ENCODE measurements at regions not wholly inside any gene's neighbourhood (a gene's known extent, or its start where the extent isn't known, plus 50 kb on each side); places are given as distances from the start of the nearest gene placed in this dataset.

DNA sequence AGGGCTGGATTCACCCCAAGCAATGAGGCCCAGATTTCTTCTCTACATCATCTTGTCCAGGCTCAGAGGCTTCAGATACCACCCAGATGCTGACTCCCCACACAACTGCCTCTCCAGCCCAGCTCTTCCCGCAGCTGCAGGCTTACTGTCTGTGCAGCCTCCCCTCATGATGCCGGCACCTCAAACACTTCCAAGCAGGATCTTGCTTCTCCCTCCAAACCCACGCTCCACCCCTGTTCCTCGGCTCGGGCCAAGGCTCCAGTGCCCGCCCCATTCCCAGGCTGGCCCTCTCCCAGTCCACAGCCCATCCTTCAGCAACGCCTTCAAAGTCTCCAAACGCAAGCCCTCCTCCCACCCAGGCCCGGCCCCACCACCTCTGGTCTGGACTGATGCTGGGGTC lies 159.2 kb upstream of the LINGO1 start:
- DNase-seq (ENCODE audit: low spot score): no peak

- DNase-seq (ENCODE audit: low spot score): no peak
Measured at GRCh38 chr15:77790481-77790880, 157.8 kb upstream of the LINGO1 start.

DNA sequence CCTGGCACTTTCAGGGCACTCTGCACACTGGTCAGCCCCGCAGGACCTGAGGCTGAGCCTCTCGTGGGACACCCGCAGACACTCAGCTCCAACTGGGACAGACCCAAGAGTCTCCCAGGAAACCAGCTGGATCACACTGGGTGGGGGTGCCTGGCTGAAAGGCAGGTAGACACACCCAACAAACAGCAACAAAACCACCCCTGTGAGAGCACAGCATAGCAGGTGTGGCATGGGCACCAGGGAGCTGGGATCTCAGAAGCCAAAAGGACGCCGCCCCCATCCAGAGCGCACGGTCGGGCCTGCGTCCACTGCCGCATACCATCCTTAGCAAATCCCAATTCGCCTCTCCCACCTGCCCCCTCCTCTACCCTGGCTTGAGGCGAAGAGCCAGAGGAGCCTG lies 154.2 kb upstream of the LINGO1 start:
- DNase-seq (ENCODE audit: low spot score): no peak

- DNase-seq (ENCODE audit: low spot score): no peak
Measured at GRCh38 chr15:77786181-77786890, 153.6 kb upstream of the LINGO1 start.

- DNase-seq (ENCODE audit: low spot score): peak; percentile 59
Measured at GRCh38 chr15:77784361-77785292, 151.9 kb upstream of the LINGO1 start.

- no peak for DNase-seq (ENCODE audit: low spot score)
Measured at GRCh38 chr15:77783636-77784035, 150.9 kb upstream of the LINGO1 start.

DNA sequence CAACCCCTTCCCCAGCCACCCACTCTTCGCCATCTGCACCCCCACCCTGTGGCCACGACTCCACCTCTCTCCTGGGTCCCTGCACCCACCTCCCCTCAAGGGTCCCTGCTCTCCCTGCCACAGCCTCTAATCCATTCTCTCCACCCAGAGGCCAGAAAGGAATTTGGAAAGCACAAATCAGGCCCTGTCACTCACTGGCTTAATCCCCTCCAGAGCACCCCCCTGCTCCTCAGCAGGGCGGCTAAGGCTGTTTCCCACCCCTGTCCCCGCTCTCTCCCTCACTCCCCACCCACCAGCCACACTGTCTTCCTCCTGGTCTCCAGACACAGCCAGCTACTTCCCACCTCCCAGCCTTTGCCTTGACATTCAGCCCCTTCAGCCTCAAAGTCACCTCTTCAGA lies 150.0 kb upstream of the LINGO1 start:
- no peak for DNase-seq (ENCODE audit: low spot score)

GRCh38 chr15:77781946-77782240 lies 149.2 kb upstream of the LINGO1 start:
- no peak for DNase-seq (ENCODE audit: low spot score)

- no peak for DNase-seq (ENCODE audit: low spot score)
Measured at GRCh38 chr15:77781151-77781945, 148.6 kb upstream of the LINGO1 start.

DNA sequence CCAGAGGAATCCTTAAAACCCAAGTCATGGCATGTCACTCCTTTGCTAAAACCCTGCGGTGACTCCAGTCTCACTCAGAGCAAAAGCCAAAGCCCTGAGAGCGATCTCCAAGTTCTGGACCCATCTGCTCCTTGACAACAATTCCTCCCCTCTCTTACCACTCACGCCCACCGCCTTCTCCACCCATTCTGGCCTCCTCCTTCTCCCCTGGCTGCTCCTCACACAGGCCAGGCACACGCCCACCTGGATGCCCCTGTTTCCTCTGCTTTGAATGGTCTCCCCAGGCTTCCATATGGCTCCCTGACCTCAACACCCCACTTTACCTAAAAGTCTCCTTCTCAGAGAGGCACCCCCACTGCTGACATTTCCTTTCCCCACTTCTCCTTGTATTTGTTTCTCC lies 146.1 kb upstream of the LINGO1 start:
- DNase-seq (ENCODE audit: low spot score): no peak

DNA sequence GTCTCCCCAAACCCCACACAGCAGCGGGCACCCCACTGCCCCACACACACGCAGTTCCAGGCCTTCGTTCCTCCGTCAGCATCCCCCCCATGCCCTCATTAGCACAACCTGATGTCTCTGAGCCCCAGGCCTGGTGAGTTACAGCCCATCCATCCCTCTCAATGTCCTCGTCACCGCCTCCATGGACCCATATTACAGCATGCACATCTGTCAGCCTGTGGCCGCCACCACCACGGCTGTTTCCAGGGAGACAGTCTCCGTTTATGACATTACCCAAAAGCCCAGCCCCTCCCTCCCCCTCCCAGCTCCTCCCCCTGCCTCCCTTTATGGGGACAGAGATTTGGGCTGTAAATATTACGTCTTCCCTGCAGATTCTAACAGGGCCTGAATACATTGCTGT lies 143.1 kb upstream of the LINGO1 start:
- no peak for DNase-seq (ENCODE audit: low spot score)

GRCh38 chr15:77775373-77775772 lies 142.7 kb upstream of the LINGO1 start:
- DNase-seq (ENCODE audit: low spot score): no peak

DNA sequence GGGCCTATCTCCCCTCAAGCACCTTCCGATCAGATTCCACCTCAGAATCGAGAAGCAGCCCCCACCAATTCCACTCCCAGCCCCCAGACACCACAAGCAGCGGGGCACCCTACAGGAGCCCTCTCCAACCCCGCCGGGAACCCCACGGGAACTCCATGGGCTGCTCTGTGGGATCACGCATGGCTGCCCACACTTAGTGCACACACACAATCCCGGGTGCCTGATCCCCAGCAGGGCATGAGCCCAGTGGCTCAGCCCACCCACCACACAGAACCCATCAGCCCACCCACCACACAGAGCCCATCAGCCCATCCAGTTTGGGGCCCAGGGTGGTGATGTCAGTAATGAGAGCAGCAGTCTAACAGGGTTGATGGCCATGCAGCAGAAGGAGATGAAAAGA lies 141.6 kb upstream of the LINGO1 start:
- DNase-seq (ENCODE audit: low spot score): no peak

DNA sequence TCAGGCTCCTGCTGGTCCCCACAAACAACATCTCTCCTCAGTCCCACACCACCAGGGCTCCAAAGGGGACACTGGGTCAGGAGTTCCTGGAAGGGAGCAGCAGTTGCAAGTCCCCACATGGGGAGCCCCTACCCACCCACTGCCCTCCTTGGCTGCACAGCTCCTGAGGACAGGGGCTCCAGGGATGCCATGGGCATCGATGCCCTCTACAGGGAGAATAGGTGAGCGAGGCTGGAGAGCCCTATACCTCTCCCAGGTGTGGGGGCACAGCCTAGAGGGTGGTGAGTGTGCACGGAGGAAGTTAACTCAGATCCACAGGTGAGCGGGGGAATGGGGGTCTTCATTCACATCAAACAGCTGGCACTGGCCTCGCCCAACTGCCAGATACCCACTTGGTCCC lies 141.2 kb upstream of the LINGO1 start:
- DNase-seq (ENCODE audit: low spot score): no peak

GRCh38 chr15:77772641-77773402 lies 140.1 kb upstream of the LINGO1 start:
- DNase-seq (ENCODE audit: low spot score): no peak

- DNase-seq (ENCODE audit: low spot score): no peak
Measured at GRCh38 chr15:77771616-77772015, 138.9 kb upstream of the LINGO1 start.

GRCh38 chr15:77769700-77770099 lies 137.0 kb upstream of the LINGO1 start:
- no peak for DNase-seq (ENCODE audit: low spot score)

GRCh38 chr15:77768521-77769078 lies 135.9 kb upstream of the LINGO1 start:
- DNase-seq (ENCODE audit: low spot score): no peak

DNA sequence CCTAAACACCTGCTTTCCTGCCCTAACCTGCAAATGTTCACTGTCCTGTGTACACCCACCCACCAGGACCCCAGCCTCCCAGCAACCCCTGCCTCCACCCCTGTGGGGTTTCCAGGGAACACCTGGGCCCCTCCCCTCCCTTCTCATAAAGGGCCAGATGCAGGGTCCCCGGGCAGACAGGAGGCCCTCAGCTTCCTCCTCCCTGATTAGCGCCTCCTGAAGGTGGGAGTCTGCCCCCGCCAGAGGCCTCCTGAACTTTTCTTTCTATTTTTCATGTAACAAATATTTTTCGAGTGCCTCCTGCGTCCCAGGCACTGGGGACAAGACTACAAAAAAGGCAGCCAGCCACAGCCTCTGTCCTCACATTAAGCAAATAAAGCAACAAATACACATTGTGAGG lies 135.4 kb upstream of the LINGO1 start:
- DNase-seq (ENCODE audit: low spot score): no peak

DNA sequence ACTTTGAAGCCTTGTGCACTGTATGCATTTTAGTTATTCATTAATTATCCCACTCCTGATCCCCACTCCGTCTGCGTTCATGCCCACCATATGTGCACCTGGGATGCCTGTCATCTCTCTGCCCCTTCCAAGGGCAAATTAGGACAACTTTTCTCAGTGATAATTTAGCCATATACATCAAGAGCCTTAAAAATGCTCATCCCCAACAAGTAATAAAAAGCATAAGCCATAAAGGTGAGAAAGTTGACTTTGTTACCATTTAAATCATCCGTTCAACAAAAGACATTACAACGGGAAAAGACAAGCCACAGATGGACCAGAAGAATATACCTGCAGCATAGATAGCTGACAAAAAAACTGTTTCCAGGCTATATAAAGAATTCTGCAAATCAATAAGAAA lies 131.4 kb upstream of the LINGO1 start:
- no peak for DNase-seq (ENCODE audit: low spot score)

- no peak for DNase-seq (ENCODE audit: low spot score)
Measured at GRCh38 chr15:77762747-77763355, 130.1 kb upstream of the LINGO1 start.
